SW480 (cell line): ENCODE measurements at regions not wholly inside any gene's neighbourhood (a gene's known extent, or its start where the extent isn't known, plus 50 kb on each side); places are given as distances from the start of the nearest gene placed in this dataset.
"Not testable (repeated sequence)": the region's sequence is repeated elsewhere in the genome, so short reads cannot be mapped to it uniquely, and the experiment has no call there.

Experiments used
- DNase-seq: peaks from one replicate; pipeline ENCODE4 v3.0.0-alpha.2; 2016; ENCODE audit warnings: low spot score

DNA sequence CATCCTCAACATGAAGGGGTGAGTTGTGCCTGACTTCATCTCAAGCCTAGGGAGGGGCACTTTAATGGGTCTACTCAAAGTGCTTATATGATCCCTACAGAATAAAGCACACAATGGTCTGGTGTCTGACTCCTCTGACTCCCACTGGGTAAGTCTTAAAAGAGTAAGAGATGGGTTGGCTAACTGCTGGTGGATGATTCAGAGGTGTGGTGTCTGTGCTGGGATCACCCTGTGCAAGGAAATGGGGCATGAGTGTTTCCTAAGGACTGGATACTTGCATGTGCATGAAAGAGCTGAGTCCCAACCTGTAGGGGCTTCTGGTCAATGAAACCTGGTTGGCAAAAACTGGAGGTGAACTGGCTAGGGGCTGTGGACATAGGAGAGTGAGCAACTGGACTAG lies 158.8 kb downstream of the IL20RB start:
- no peak for DNase-seq

GRCh38 chr3:137121704-137122314 lies 164.0 kb downstream of the IL20RB start:
- peak; percentile 61 for DNase-seq

DNA sequence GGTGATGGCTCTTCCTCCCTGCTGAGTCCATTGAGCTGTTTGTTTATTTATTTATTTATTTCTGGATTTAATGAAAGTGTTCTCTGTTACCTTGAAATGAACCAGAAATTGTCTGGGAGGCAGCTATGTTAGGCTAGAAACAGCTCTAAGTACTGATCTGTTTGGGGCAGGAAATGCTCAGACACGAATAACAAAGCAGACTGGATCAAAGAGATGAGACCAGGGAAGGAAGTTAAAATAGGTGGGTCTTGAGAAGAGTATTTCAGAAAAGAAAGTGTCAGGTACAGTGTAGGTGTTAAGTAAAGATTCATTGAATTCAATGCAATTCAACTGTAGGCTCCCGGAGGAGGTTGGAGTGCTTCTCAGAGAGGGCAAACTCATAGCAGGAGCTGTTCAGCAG lies 173.3 kb downstream of the IL20RB start:
- no peak for DNase-seq

- DNase-seq: no peak
These were observed 176.6 kb downstream of the IL20RB start for GRCh38 chr3:137134431-137134830.

- DNase-seq: no peak
These were observed 190.6 kb downstream of the IL20RB start for GRCh38 chr3:137148406-137148805.

DNA sequence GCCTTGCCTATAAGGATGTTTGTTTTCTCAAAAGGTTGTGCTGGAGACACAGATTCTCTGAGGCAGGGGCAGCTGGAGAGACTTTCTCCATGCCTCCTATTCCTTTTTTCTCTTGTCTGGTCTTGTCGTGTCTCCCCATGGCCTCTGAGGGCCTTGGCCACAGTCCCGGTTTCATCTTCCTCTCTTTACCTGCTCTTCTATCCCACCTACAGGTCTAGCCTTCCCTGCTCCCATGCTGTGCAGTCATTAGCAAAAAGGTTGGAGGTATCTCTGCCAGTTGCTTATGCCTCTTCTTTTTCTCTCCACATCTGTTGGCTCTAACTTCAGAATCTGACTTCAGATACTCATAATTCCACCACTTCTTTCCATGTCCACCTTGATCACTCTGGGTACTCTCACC lies 191.1 kb downstream of the IL20RB start:
- DNase-seq: no peak

DNA sequence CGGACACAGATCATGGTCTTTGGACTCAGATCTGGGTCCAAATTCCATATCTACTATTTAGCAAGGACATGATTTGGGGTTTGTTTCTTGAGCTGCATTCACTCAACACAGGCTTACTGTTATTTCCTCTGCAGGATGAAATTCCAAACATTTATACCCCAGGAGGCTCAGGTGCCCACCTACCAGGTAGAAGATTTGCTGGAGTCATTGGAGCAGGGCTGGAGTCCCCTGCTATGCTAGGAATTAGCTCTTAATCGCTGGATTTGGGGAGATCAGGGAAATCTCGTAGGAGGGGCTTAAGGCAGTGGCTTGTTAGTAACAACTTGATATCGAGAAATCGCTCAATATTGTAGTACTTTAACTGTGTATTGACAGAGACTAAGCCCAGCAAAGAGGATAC lies 193.0 kb downstream of the IL20RB start:
- no peak for DNase-seq

DNA sequence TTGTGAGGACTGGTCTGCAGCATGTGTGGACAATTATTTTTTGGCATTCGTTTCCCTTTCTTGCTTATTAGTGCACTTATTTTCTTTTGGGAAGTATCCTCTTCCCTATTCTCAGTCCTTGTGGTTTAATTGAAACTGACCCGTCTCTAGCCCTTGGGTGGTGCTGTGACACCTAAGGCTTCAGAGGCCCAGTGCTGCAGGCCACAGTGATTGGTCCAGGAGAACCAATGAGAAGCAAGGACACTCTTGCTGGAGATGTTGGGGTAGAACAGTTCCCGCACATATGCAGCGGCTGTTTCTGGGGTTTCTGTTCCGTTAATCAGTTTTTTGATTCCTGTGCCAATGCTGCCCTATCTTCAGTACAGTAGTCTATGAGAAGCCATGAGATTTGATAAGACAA lies 195.3 kb downstream of the IL20RB start:
- not testable (repeated sequence) for DNase-seq

DNA sequence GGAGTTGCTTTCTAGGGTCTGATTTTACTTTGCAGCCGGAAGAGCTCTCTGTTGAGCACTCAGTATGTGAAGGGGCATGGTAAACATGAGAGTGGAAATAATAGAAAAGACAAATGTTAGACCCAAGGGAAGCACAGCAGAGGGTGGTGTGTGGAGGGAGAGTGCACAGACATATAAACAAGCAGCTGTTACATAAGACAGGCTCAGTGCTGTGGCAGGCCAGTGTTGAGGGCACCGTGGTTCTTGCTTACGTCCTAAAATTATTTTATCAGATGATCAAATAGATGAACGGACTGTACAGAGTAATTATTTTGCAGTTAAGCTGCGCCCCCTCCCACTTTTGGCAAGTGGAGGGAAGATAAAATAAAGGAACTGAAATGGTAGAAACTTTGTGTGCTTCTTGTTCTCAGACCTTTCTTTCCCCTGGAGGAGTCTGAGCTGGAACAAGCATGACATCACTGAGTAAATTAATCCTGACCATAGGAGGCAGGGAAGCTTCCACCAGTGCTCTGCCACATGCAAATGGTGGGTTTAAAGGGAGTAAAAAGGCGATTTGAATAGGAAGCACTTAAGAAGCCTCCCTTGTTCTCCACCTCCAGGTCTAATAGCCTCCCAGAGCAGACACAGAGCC lies 205.6 kb downstream of the IL20RB start:
- no peak for DNase-seq

DNA sequence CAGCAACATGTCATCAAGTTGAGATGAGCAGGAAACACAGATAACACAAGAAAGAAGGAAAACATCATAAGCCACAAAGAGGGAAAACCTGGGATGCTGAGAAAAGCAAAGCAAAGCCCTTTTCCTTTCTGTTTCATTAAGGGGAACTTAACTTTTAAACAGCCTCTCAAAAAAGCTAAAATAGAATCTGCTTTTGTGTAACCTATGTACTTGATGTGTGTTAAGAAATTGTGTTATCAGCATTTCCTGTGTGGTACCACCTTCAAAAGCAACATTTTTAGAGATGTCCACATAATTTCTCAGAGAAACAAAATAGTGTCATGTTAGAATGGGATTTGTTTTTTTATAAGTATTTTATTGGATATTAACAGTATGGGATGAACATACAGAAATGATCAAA lies 206.2 kb downstream of the IL20RB start:
- no peak for DNase-seq

DNA sequence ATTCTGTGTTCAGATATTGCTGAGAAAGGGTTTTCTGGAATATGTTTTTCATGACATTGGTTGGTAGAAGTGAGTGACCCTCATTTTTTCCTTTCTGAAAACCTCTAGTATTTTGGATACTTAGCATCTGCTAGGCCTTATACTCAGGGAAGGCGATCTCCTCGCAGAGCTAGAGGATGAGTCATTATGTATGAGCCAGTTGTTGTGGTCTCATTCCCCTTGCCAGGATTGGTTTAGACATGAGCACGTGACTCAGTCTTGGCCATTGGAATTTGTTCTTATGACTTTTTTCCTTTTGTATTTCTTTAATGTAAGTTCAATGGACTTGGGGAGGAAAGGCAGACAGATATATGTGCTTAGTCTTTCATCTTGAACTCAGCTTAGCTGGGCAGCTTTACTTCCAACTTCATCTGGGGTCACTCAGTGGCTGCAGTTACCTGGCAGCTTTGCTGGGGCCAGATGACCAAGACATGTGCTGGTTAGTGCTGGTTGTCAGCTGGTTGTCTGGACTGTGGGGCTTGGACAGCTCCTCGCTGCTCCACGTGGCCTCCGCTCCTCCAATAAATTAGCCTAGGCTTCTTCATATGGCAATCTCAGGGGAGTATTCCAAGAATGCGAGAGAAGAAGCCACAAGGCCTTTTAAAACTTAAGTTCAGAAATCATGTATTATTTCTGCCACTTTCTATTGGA lies 207.5 kb downstream of the IL20RB start:
- DNase-seq: peak; percentile 49

DNA sequence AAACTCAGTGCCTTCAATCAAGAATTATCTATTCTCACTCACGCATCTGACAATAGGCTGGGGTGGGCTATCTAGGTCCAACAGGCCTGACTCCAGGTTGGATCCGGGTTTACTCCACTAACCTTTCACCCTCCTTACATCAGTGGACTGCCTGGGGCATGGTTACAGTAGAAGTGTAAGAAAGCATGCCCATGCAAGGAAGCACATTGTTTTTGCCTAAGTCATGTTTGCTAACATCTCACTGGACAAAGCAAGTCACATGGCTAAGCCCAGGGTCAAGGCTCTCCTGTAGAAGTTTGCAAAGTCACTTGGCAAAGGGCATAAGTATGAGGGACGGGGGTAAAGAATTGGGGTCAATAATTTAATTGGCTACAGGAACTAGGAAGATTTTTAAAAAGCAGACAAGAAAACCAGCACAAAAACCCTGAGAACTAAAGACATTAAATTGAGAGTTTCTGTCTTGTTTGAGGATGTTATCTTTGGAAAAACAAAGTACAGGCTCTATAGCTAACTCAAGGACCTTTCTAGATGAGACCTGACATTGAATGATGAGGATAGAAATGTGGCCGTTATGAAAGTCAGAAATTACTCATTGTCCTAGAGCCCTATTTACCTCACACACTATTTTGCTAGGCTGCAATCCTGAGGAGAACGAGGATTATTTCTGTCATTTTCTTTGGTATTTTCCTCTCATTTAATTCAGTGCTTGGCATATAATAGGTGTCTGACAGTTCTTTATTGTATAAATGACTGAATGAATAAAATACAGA lies 214.2 kb downstream of the IL20RB start:
- no peak for DNase-seq

- no peak for DNase-seq
These were observed 214.9 kb downstream of the IL20RB start for GRCh38 chr3:137172728-137173127.

GRCh38 chr3:137174514-137174913 lies 216.7 kb downstream of the IL20RB start:
- DNase-seq: no peak

GRCh38 chr3:137180220-137180619 lies 222.4 kb downstream of the IL20RB start:
- DNase-seq: no peak

- DNase-seq: no peak
These were observed 233.5 kb downstream of the IL20RB start for GRCh38 chr3:137191133-137191923.

- no peak for DNase-seq
These were observed 234.2 kb downstream of the IL20RB start for GRCh38 chr3:137191951-137192350.

- DNase-seq: no peak
These were observed 236.5 kb downstream of the IL20RB start for GRCh38 chr3:137194301-137194700.

GRCh38 chr3:137198374-137198773 lies 240.6 kb downstream of the IL20RB start:
- DNase-seq: not testable (repeated sequence)

GRCh38 chr3:137199678-137200077 lies 241.9 kb downstream of the IL20RB start:
- no peak for DNase-seq

DNA sequence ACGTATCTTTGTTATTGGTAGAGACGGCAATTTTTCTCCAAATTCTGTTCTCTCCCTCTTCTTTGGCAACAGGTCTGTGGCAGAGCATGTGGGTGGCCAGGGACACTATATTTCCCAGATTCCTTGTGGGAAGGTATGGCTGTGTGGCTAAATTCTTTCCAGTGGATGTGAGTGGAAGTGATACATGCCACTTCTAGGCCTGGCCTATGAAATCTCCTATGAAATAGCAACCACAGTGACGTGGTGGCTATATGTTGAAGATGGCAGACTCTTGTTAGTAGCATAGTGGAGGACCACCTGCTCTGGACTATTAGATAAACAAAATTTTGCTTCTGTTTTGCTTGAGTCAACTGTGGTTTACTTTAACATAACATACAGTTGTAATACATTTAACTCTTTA lies 243.3 kb downstream of the IL20RB start:
- no peak for DNase-seq

GRCh38 chr3:137202941-137203340 lies 245.2 kb downstream of the IL20RB start:
- DNase-seq: no peak
